H1 (cell line): ENCODE measurements at regions not wholly inside any gene's neighbourhood (a gene's known extent, or its start where the extent isn't known, plus 50 kb on each side); places are given as distances from the start of the nearest gene placed in this dataset.

Source experiments
- SIRT6 ChIP-seq: IDR thresholded peaks from one replicate; pipeline ENCODE4 v1.7.1; 2012; ENCODE audit warnings: low read length, inconsistent platforms
- TAF1 ChIP-seq: IDR thresholded peaks from 2 replicates; pipeline ENCODE4 v1.6.1; 2011; ENCODE audit warnings: mild to moderate bottlenecking, low read depth, low read length
- TF ChIP-seq, protein P1 (sequence below), 3 experiments: IDR thresholded peaks; 1 replicate in 2 of 3; 2 replicates in 1 of 3; pipeline versions ENCODE4 v1.5.1 to v1.6.1; 2011; ENCODE audit warnings: low read length in 3 of 3, mild to moderate bottlenecking in 3 of 3, inconsistent platforms in 2 of 3, low read depth in 1 of 3, moderate library complexity in 1 of 3; ENCODE audit not compliant: insufficient read depth in 1 of 3; ENCODE audit errors: control extremely low read depth in 1 of 3

DNA sequence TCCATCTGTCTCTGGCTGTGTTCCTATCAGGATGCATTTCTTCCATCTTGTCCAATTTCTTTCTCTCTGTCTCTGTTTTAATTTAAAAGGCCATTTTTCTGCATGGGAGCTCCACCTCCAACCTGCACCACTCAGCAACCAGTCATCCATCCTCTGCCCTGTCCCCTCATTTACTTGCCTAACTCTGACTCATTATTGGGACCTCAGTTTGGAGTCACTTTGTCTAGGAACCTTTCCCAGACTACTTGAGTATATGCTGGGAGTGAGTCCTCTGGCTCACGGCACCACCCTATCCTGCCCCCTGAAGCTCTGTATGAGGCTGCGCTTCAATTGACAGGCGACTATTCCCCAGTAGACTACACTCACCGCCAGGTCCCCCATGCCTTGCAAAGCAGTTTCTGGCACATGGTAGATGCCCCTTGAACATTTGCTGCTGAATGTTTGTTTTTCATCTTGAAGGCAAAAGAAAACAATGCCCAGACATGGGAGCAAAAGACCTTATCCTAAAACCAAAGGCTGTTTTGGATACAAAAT is 513.3 kb upstream of the CFAP20DC start (continued):
- TF ChIP-seq, protein P1, sequence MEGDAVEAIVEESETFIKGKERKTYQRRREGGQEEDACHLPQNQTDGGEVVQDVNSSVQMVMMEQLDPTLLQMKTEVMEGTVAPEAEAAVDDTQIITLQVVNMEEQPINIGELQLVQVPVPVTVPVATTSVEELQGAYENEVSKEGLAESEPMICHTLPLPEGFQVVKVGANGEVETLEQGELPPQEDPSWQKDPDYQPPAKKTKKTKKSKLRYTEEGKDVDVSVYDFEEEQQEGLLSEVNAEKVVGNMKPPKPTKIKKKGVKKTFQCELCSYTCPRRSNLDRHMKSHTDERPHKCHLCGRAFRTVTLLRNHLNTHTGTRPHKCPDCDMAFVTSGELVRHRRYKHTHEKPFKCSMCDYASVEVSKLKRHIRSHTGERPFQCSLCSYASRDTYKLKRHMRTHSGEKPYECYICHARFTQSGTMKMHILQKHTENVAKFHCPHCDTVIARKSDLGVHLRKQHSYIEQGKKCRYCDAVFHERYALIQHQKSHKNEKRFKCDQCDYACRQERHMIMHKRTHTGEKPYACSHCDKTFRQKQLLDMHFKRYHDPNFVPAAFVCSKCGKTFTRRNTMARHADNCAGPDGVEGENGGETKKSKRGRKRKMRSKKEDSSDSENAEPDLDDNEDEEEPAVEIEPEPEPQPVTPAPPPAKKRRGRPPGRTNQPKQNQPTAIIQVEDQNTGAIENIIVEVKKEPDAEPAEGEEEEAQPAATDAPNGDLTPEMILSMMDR (IDR thresholded peaks at IDR 0.05; ENCODE audit: control extremely low read depth in 1 of 3, insufficient read depth in 1 of 3, low read depth in 1 of 3, low read length in 3 of 3): no peak
- no peak for TF ChIP-seq TAF1
- no peak for TF ChIP-seq SIRT6
